ENCODE measurements at regions not wholly inside any gene's neighbourhood (a gene's known extent, or its start where the extent isn't known, plus 50 kb on each side); places are given as distances from the start of the nearest gene placed in this dataset.

DNA sequence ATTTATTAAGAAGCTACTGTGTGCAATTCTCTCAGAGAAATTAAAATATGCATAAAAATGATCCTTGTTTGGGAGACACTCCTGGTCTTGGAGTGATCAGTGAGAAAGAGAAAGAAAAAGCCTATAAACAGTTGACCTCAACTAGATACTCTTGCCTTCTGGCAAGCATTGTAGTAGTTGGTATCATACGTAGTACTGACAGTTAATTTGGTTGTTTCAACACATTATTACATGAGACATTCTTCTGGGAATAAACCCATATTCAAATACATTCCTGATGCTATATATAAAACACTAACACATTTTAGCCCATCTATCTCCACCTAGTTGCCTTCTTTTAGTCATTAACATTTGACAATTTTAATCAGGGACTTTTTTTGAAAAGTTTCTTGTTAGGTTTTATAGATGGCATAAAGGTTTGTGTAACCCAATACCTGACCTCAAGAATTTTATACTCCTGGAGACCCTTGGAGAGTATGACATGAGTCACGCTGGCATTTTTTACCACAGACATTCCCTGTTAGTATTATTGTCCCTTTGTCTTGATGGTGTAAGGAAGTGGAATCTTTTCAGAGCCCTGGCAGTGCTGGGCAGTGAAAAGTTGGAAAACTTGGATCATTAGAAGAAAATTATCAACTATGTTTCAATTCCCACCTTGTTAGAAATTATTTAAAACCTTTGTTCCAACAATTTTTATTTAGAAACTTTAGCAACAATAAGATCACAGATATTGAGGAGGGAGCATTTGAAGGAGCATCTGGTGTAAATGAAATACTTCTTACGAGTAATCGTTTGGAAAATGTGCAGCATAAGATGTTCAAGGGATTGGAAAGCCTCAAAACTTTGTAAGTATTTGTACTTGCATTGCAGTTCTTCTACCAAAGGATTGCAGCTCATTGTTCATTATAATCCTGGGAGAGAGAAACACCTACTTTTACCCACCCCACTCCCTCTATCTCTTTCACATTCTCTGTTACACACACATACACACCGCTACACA lies 167.1 kb upstream of the PACRGL start:
- Histone ChIP-seq H3K4me3 (no peak overlapping the region), H3K36me3 (no peaks in the 10 kb centered on the region), H3K4me1 (no peaks in the 10 kb centered on the region), H3K9me3 (no peaks in the 10 kb centered on the region), H3K27me3 (no peaks in the 10 kb centered on the region), H3K27ac (peak overlapping the region in 1 of 4 donors; percentile 13)
- ATAC-seq (ENCODE audit: low FRiP score in 2 of 2) (no peak), DNase-seq (no peak)
- TF ChIP-seq EP300 (IDR thresholded peaks at IDR 0.05) (no peak), POLR2AphosphoS5 (IDR thresholded peaks at IDR 0.05) (no peak), CTCF (IDR thresholded peaks at IDR 0.05) (no peak), POLR2A (IDR thresholded peaks at IDR 0.05) (no peak)
- 87 to 90% methylated on average over 5 of the region's 5 CpGs for WGBS, 2 donors

DNA sequence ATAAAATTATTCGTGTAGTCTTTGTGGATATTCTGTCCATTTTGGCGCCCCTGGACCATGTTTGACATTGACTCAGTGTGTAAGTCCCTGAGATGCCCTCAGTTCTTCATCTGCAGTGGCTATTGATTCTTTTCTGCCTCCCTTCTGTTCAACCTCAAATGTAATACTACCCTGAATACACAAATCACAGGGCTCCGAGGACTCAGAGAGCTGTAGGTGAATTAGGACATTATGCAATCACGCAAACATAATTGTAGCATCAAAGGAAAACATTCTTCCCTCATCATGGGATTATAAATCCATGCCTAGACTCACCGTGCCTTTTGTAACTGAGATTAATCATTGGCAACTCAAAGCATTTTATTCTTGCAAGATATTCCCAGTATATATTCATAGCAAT lies 161.4 kb upstream of the PACRGL start:
- H3K36me3 ChIP-seq, result no peaks in the 10 kb centered on the region
- TF ChIP-seq POLR2AphosphoS5 (IDR thresholded peaks at IDR 0.05), result no peak
- TF ChIP-seq POLR2A (IDR thresholded peaks at IDR 0.05), result no peak
- TF ChIP-seq EP300 (IDR thresholded peaks at IDR 0.05), result no peak
- no peak for TF ChIP-seq CTCF (IDR thresholded peaks at IDR 0.05)
- ATAC-seq (ENCODE audit: low FRiP score in 2 of 2), result no peak
- H3K4me1 ChIP-seq, result no peaks in the 10 kb centered on the region
- no peak overlapping the region for H3K4me3 ChIP-seq
- no peaks in the 10 kb centered on the region for H3K9me3 ChIP-seq
- no peak for DNase-seq
- H3K27ac ChIP-seq, result no peak overlapping the region
- 67 to 75% methylated on average over 5 of the region's 5 CpGs for WGBS, 2 donors
- H3K27me3 ChIP-seq, result no peaks in the 10 kb centered on the region

DNA sequence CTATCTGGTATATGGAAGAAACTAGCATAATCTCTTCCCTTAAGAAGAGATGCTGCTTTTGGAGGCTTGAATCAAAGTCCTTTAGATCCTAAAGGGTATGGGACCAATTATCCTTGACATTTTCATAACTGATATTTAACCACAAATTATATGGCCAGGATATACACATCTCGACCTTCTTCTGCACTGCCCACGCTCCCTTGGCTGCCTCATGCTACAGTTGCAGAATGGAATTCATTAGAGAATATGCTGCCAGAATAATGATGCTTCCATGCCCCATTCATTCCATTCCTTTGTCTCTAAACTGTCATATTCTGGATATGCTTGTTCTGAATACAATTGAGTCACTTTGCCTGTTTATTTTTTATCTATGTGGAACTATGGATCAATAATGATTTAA lies 157.1 kb upstream of the PACRGL start:
- H3K36me3 ChIP-seq, result no peaks in the 10 kb centered on the region
- ATAC-seq (ENCODE audit: low FRiP score in 2 of 2), result no peak
- DNase-seq, result no peak
- no peaks in the 10 kb centered on the region for H3K9me3 ChIP-seq
- H3K4me3 ChIP-seq, result no peak overlapping the region
- TF ChIP-seq POLR2AphosphoS5 (IDR thresholded peaks at IDR 0.05) (no peak), CTCF (IDR thresholded peaks at IDR 0.05) (no peak), POLR2A (IDR thresholded peaks at IDR 0.05) (no peak), EP300 (IDR thresholded peaks at IDR 0.05) (no peak)
- no peaks in the 10 kb centered on the region for H3K27me3 ChIP-seq
- no peak overlapping the region for H3K27ac ChIP-seq
- H3K4me1 ChIP-seq, result no peaks in the 10 kb centered on the region
- WGBS, 2 donors, result 60 to 66% methylated on average over 2 of the region's 2 CpGs

DNA sequence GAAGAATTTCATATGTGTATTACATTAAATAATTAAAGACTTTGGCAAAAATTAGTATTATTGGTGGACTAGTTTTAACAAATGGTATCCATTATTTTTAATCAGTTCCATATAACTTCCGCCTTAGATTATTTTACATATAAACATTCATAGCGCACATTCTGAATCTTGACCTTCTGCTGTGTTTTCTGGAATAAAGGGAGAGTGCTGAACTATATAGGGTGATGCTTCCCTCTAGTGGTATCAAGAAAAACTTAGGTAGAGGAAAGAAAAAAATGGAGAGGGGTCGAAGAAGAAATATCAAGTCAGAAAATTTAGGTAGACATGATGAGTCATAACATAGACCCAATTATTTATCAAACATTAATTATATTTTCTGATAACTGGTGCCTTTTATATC lies 155.6 kb upstream of the PACRGL start:
- WGBS, 2 donors, result 33 to 42% methylated on average over 3 of the region's 3 CpGs
- Histone ChIP-seq H3K27ac (no peak overlapping the region), H3K4me1 (no peaks in the 10 kb centered on the region), H3K36me3 (no peaks in the 10 kb centered on the region), H3K27me3 (no peaks in the 10 kb centered on the region), H3K9me3 (no peaks in the 10 kb centered on the region), H3K4me3 (no peak overlapping the region)
- peak in 1 of 2 donors; percentile 64 for ATAC-seq (ENCODE audit: low FRiP score in 2 of 2)
- no peak for DNase-seq
- TF ChIP-seq CTCF (IDR thresholded peaks at IDR 0.05) (peak in 5 of 6 experiments; percentile 14 to 39 (median 36)), POLR2AphosphoS5 (IDR thresholded peaks at IDR 0.05) (no peak), POLR2A (IDR thresholded peaks at IDR 0.05) (no peak), EP300 (IDR thresholded peaks at IDR 0.05) (no peak)
